GM10248 (cell line): ENCODE measurements at regions not wholly inside any gene's neighbourhood (a gene's known extent, or its start where the extent isn't known, plus 50 kb on each side); places are given as distances from the start of the nearest gene placed in this dataset.

Source experiments
- CTCF ChIA-PET: fragments of 300-600 bp; sonication (Branson Sonifier 250); formaldehyde crosslinking; extraction: SDS; loops from one replicate; lab custom pipeline; 2021; ENCODE audit warnings: antibody characterized with exemption; lab: Yijun Ruan, JAX
- POLR2A ChIA-PET: fragments of 350-650 bp; sonication (Branson Sonifier 250); formaldehyde crosslinking; extraction: SDS; loops from one replicate; lab custom pipeline; 2020; ENCODE audit warnings: antibody characterized with exemption; lab: Yijun Ruan, JAX
- DNase-seq: peaks from one replicate; pipeline ENCODE4 v3.0.0; 2012; ENCODE audit errors: extremely low spot score
- CTCF ChIP-seq: IDR thresholded peaks from 2 replicates; pipeline ENCODE4 v1.5.1; 2012; ENCODE audit warnings: mild to moderate bottlenecking, low read depth; ENCODE audit errors: extremely low read depth, missing control alignments, control extremely low read depth

- POLR2A ChIA-PET = no interaction called here
- no peak for DNase-seq
- no peak for TF ChIP-seq CTCF
- CTCF ChIA-PET = interaction anchor here (1.5 kb wide), 1 partner anchor 38 kb away, joined by 3 read pairs; no protein-coding TSS in a partner anchor
Measured at GRCh38 chr18:38851526-38851925, 1285.9 kb upstream of the CELF4 start.

GRCh38 chr18:38847326-38847725 lies 1281.7 kb upstream of the CELF4 start:
- CTCF ChIA-PET = interaction anchor here (1.5 kb wide), 1 partner anchor 10 kb away, joined by 4 read pairs; no protein-coding TSS in a partner anchor
- POLR2A ChIA-PET = no interaction called here
- no peak for TF ChIP-seq CTCF
- DNase-seq = no peak

- no peak for TF ChIP-seq CTCF
- no peak for DNase-seq
- ChIA-PET POLR2A (no interaction called here), CTCF (no interaction called here)
Measured at GRCh38 chr18:38843291-38843690, 1277.7 kb upstream of the CELF4 start.

GRCh38 chr18:38826247-38826646 lies 1260.6 kb upstream of the CELF4 start:
- no peak for TF ChIP-seq CTCF
- no peak for DNase-seq
- ChIA-PET POLR2A (no interaction called here), CTCF (no interaction called here)

- ChIA-PET CTCF (no interaction called here), POLR2A (no interaction called here)
- no peak for DNase-seq
- TF ChIP-seq CTCF = no peak
Measured at GRCh38 chr18:38811209-38811608, 1245.6 kb upstream of the CELF4 start.

GRCh38 chr18:38810789-38811188 lies 1245.2 kb upstream of the CELF4 start:
- POLR2A ChIA-PET = no interaction called here
- no peak for DNase-seq
- CTCF ChIA-PET = no interaction called here

More at GRCh38 chr18:38810789-38811188, 1245.2 kb upstream of the CELF4 start:
- TF ChIP-seq CTCF = no peak
